GM12878 (cell line): ENCODE measurements at regions not wholly inside any gene's neighbourhood (a gene's known extent, or its start where the extent isn't known, plus 50 kb on each side); places are given as distances from the start of the nearest gene placed in this dataset.
"Not testable (repeated sequence)": the region's sequence is repeated elsewhere in the genome, so short reads cannot be mapped to it uniquely, and the experiment has no call there.

Experiments used
- ATAC-seq: fragments of 200-7000 bp; cut with Tn5 transposase; 3 replicates; pipeline ENCODE4 v1.9.1; 2020; ENCODE audit warnings: mild to moderate bottlenecking, moderate library complexity
- BruUV-seq: library from RNA; stranded (reverse); fragments of 400-500 nt; replicated peaks from 2 replicates; lab custom pipeline; 2021; lab: Mats Ljungman, UMichigan
- CTCF ChIA-PET: fragments of 300-600 bp; sonication (Branson Sonifier 250); formaldehyde crosslinking; extraction: SDS; loops from one replicate; lab custom pipeline; 2021; ENCODE audit warnings: inconsistent platforms; lab: Yijun Ruan, JAX
- POLR2A ChIA-PET: fragments of 350-600 bp; formaldehyde crosslinking; extraction: SDS; loops from one replicate; lab custom pipeline; 2021; ENCODE audit warnings: inconsistent platforms; lab: Charles Lee
- RAD21 ChIA-PET: fragments of 300-600 bp; sonication (Branson Sonifier 250); formaldehyde crosslinking; loops from one replicate; lab custom pipeline; 2023; ENCODE audit warnings: antibody characterized with exemption; ENCODE audit not compliant: unreplicated experiment; lab: Charles Lee
- SMC1A ChIA-PET: fragments of 300-600 bp; sonication (Branson Sonifier 250); formaldehyde crosslinking; loops from one replicate; lab custom pipeline; 2023; ENCODE audit not compliant: unreplicated experiment, uncharacterized antibody; lab: Charles Lee
- DNase-seq: peaks from one replicate; pipeline ENCODE4 v3.0.0-alpha.2; 2011; ENCODE audit warnings: low read depth, low spot score
- FAIRE-seq: peaks from 3 replicates; lab custom pipeline; 2011; peaks lifted over from hg19 to GRCh38; lab: Jason Lieb, UNC
- H2AFZ ChIP-seq: 2 replicates; pipeline ENCODE4 v1.6.0; 2011; ENCODE audit warnings: low read depth, low read length, control low read depth; ENCODE audit not compliant: control insufficient read depth
- H3K27ac ChIP-seq: 2 replicates; pipeline ENCODE4 v1.5.1; 2011; ENCODE audit warnings: control low read depth; ENCODE audit not compliant: control insufficient read depth, insufficient read depth
- H3K27me3 ChIP-seq, 2 experiments: replicated peaks in 1 of 2; 2 replicates each; pipeline versions ENCODE4 v1.6.0 to v1.6.1; 2011; ENCODE audit warnings: low read length in 1 of 2; ENCODE audit not compliant: control insufficient read depth in 2 of 2, insufficient read depth in 2 of 2
- H3K36me3 ChIP-seq, 2 experiments: 2 replicates each; pipeline ENCODE4 v1.5.1; 2011; ENCODE audit warnings: low read length in 1 of 2; ENCODE audit not compliant: control insufficient read depth in 2 of 2, insufficient read depth in 2 of 2
- H3K4me1 ChIP-seq: 2 replicates; pipeline ENCODE4 v1.6.1; 2011; ENCODE audit warnings: mild to moderate bottlenecking, low read length, moderate library complexity, mixed read lengths; ENCODE audit not compliant: control insufficient read depth, insufficient read depth
- H3K4me2 ChIP-seq: 2 replicates; pipeline ENCODE4 v1.6.0; 2011; ENCODE audit warnings: control low read depth; ENCODE audit not compliant: control insufficient read depth, insufficient read depth
- H3K4me3 ChIP-seq: fragments of 200-600 bp; sonication (generic); 2 replicates; pipeline ENCODE4 v1.5.1; 2016
- H3K79me2 ChIP-seq: 2 replicates; pipeline ENCODE4 v1.6.0; 2011; ENCODE audit warnings: low read length; ENCODE audit not compliant: control insufficient read depth, insufficient read depth
- H3K9ac ChIP-seq: 2 replicates; pipeline ENCODE4 v1.8.0; 2011; ENCODE audit warnings: low read length, control low read depth, mixed read lengths; ENCODE audit not compliant: control insufficient read depth, insufficient read depth
- H3K9me3 ChIP-seq: replicated peaks from 3 replicates; pipeline ENCODE4 v1.5.1; 2011; ENCODE audit warnings: mild to moderate bottlenecking, low read length; ENCODE audit not compliant: control insufficient read depth, insufficient read depth
- H4K20me1 ChIP-seq: 2 replicates; pipeline ENCODE4 v1.6.0; 2011; ENCODE audit not compliant: control insufficient read depth, insufficient read depth
- WGBS: methylation state at CpG from one replicate; pipeline ENCODE4 v1.1.6; 2016; ENCODE audit warnings: low lambda C conversion rate; ENCODE audit not compliant: insufficient replicate concordance, insufficient coverage; ENCODE audit errors: missing lambda C conversion rate; 5-methylcytosine and 5-hydroxymethylcytosine counted together
- in situ Hi-C: fragments of 300-500 bp; cut with MboI; formaldehyde crosslinking; loops from 9 replicates; pipeline ENCODE4 v1.14.3; 2018; ENCODE audit warnings: mixed read lengths
- intact Hi-C: fragments of 100-400 bp; cut with micrococcal nuclease; formaldehyde crosslinking; loops from one replicate; pipeline ENCODE4 v1.14.2; 2022; ENCODE audit not compliant: unreplicated experiment

GRCh38 chr7:65510187-65510538 is 136.5 kb downstream of the ZNF92 start:
- H3K27ac ChIP-seq, H2AFZ ChIP-seq, H3K79me2 ChIP-seq, FAIRE-seq, in situ Hi-C loops, DNase-seq, BruUV-seq, H3K4me2 ChIP-seq, ATAC-seq, POLR2A ChIA-PET, H4K20me1 ChIP-seq, H3K36me3 ChIP-seq, RAD21 ChIA-PET, H3K9me3 ChIP-seq, H3K27me3 ChIP-seq, H3K9ac ChIP-seq, SMC1A ChIA-PET, CTCF ChIA-PET, intact Hi-C loops, H3K4me1 ChIP-seq, H3K4me3 ChIP-seq: not testable (repeated sequence)
- WGBS: no CpG with 5 or more reads among the region's 1 CpG

GRCh38 chr7:65519751-65520150 is 146.1 kb downstream of the ZNF92 start:
- H3K79me2 ChIP-seq, H3K9me3 ChIP-seq, H3K9ac ChIP-seq, ATAC-seq, RAD21 ChIA-PET, intact Hi-C loops, H3K27me3 ChIP-seq, H3K4me2 ChIP-seq, H4K20me1 ChIP-seq, in situ Hi-C loops, H3K4me3 ChIP-seq, DNase-seq, H3K27ac ChIP-seq, H3K36me3 ChIP-seq, H2AFZ ChIP-seq, POLR2A ChIA-PET, FAIRE-seq, SMC1A ChIA-PET, H3K4me1 ChIP-seq, BruUV-seq, CTCF ChIA-PET: not testable (repeated sequence)
- no CpG with 5 or more reads among the region's 1 CpG for WGBS

- WGBS: no CpG with 5 or more reads among the region's 5 CpGs
- SMC1A ChIA-PET: not testable (repeated sequence)
Observed at GRCh38 chr7:65545465-65546161, 172.0 kb downstream of the ZNF92 start.

GRCh38 chr7:65549589-65550443 is 176.2 kb downstream of the ZNF92 start:
- CTCF ChIA-PET, H3K4me3 ChIP-seq, FAIRE-seq, SMC1A ChIA-PET, H3K4me2 ChIP-seq, H3K4me1 ChIP-seq, H3K9me3 ChIP-seq, H3K9ac ChIP-seq, H3K36me3 ChIP-seq, in situ Hi-C loops, ATAC-seq, POLR2A ChIA-PET, intact Hi-C loops, BruUV-seq, H2AFZ ChIP-seq, H3K27ac ChIP-seq, H3K27me3 ChIP-seq, DNase-seq, RAD21 ChIA-PET, H3K79me2 ChIP-seq, H4K20me1 ChIP-seq: not testable (repeated sequence)
- WGBS: no CpG with 5 or more reads among the region's 2 CpGs

More at GRCh38 chr7:65545465-65546161, 172.0 kb downstream of the ZNF92 start:
- H3K9ac ChIP-seq, H3K4me1 ChIP-seq, in situ Hi-C loops, H3K4me2 ChIP-seq, intact Hi-C loops, H3K36me3 ChIP-seq, POLR2A ChIA-PET, BruUV-seq, CTCF ChIA-PET, RAD21 ChIA-PET, DNase-seq, H2AFZ ChIP-seq, FAIRE-seq, H3K4me3 ChIP-seq, H3K27me3 ChIP-seq, ATAC-seq, H3K79me2 ChIP-seq, H3K9me3 ChIP-seq, H3K27ac ChIP-seq, H4K20me1 ChIP-seq: not testable (repeated sequence)
